Naive thymus-derived CD4-positive, alpha-beta T cell (primary cell): ENCODE measurements at regions not wholly inside any gene's neighbourhood (a gene's known extent, or its start where the extent isn't known, plus 50 kb on each side); places are given as distances from the start of the nearest gene placed in this dataset.

Experiments used
- ATAC-seq: fragments of 150-1000 bp; cut with Tn5 transposase; 2 replicates; pipeline ENCODE4 v1.10.0; 2021; ENCODE audit warnings: mild to moderate bottlenecking, moderate library complexity
- CTCF ChIA-PET: fragments of 350-600 bp; sonication (Branson Sonifier 250); formaldehyde crosslinking; loops from one replicate; lab custom pipeline; 2021; ENCODE audit warnings: antibody characterized with exemption; lab: Charles Lee
- POLR2A ChIA-PET: fragments of 350-600 bp; sonication (Branson Sonifier 250); formaldehyde crosslinking; loops from one replicate; lab custom pipeline; 2021; ENCODE audit warnings: antibody characterized with exemption, inconsistent platforms; lab: Charles Lee
- DNase-seq, 9 donors: peaks; one replicate each; pipeline versions ENCODE4 v3.0.0 to v3.0.0-alpha.2; 2020 to 2022; ENCODE audit warnings: mixed read lengths in 1 of 9
- H3K27ac ChIP-seq: one replicate; pipeline ENCODE4 v1.7.0; 2013; ENCODE audit warnings: mild to moderate bottlenecking, low read depth, low read length, moderate library complexity
- H3K27me3 ChIP-seq, 2 donors: one replicate each; pipeline ENCODE4 v1.7.0; 2013; ENCODE audit warnings: low read length in 2 of 2, mild to moderate bottlenecking in 2 of 2, moderate library complexity in 2 of 2; ENCODE audit not compliant: control insufficient read depth in 2 of 2, insufficient read depth in 2 of 2
- H3K36me3 ChIP-seq, 3 experiments: 1 replicate in 2 of 3; 2 replicates in 1 of 3; pipeline ENCODE4 v1.7.0; 2013; ENCODE audit warnings: low read length in 3 of 3, mild to moderate bottlenecking in 3 of 3, moderate library complexity in 1 of 3; ENCODE audit not compliant: insufficient read depth in 3 of 3, control insufficient read depth in 2 of 3
- H3K4me1 ChIP-seq, 2 donors: one replicate each; pipeline ENCODE4 v1.7.0; 2013; ENCODE audit warnings: low read length in 2 of 2, mild to moderate bottlenecking in 2 of 2, moderate library complexity in 1 of 2; ENCODE audit not compliant: control insufficient read depth in 2 of 2, insufficient read depth in 2 of 2
- H3K4me3 ChIP-seq: 2 replicates; pipeline ENCODE4 v1.7.0; 2013; ENCODE audit warnings: mild to moderate bottlenecking, low read length
- H3K9me3 ChIP-seq, 3 experiments: 1 replicate in 2 of 3; 2 replicates in 1 of 3; pipeline ENCODE4 v1.7.0; 2013; ENCODE audit warnings: low read length in 3 of 3; ENCODE audit not compliant: control insufficient read depth in 2 of 3
- H3K27ac Mint-ChIP-seq, 9 donors: one replicate each; pipeline ENCODE4 v1.8.0; 2020 to 2022; ENCODE audit warnings: mixed read lengths in 9 of 9, mild to moderate bottlenecking in 8 of 9, moderate library complexity in 5 of 9, inconsistent platforms in 2 of 9
- H3K27me3 Mint-ChIP-seq, 5 donors: one replicate each; pipeline ENCODE4 v1.8.0; 2021 to 2022; ENCODE audit warnings: mixed read lengths in 5 of 5, mild to moderate bottlenecking in 1 of 5
- H3K36me3 Mint-ChIP-seq, 5 donors: one replicate each; pipeline ENCODE4 v1.8.0; 2020 to 2022; ENCODE audit warnings: mixed read lengths in 5 of 5, mild to moderate bottlenecking in 3 of 5, inconsistent platforms in 1 of 5
- H3K4me1 Mint-ChIP-seq, 7 donors: one replicate each; pipeline ENCODE4 v1.8.0; 2020 to 2022; ENCODE audit warnings: mixed read lengths in 7 of 7, mild to moderate bottlenecking in 3 of 7, inconsistent platforms in 1 of 7
- H3K4me3 Mint-ChIP-seq, 10 donors: one replicate each; pipeline ENCODE4 v1.8.0; 2020 to 2022; ENCODE audit warnings: mild to moderate bottlenecking in 10 of 10, mixed read lengths in 10 of 10, moderate library complexity in 6 of 10, inconsistent platforms in 2 of 10
- H3K9me3 Mint-ChIP-seq, 11 donors: one replicate each; pipeline ENCODE4 v1.8.0; 2020 to 2022; ENCODE audit warnings: mixed read lengths in 11 of 11, mild to moderate bottlenecking in 4 of 11, inconsistent platforms in 1 of 11, moderate library complexity in 1 of 11
- intact Hi-C, 2 donors: fragments of 100-400 bp; cut with micrococcal nuclease; formaldehyde crosslinking; loops; one replicate each; pipeline ENCODE4 v1.15.1; 2023

- H3K9me3 Mint-ChIP-seq = peaks cover 0 to 4% (median 0%) of the 10 kb centered on the region in 11 donors
- Histone ChIP-seq H3K4me3 (no peak overlapping the region), H3K4me1 (no peaks in the 10 kb centered on the region), H3K27ac (no peak overlapping the region), H3K36me3 (no peaks in the 10 kb centered on the region), H3K9me3 (no peaks in the 10 kb centered on the region), H3K27me3 (no peaks in the 10 kb centered on the region)
- ChIA-PET POLR2A (interaction anchor here (0.7 kb wide), 1 partner anchor 14 kb away, joined by 4 read pairs; no protein-coding TSS in a partner anchor), CTCF (no interaction called here)
- ATAC-seq (no peak), DNase-seq (no peak)
- peaks cover 0 to 2% (median 0%) of the 10 kb centered on the region in 7 donors for H3K4me1 Mint-ChIP-seq
- intact Hi-C loops = no loop called here
- no peak overlapping the region for H3K27ac Mint-ChIP-seq
- no peak overlapping the region for H3K4me3 Mint-ChIP-seq
- no peaks in the 10 kb centered on the region for H3K36me3 Mint-ChIP-seq
- peaks cover 0 to 23% (median 10%) of the 10 kb centered on the region in 5 donors for H3K27me3 Mint-ChIP-seq
These were observed 213.4 kb upstream of the PTBP2 start for GRCh38 chr1:96508233-96508632.

- Histone ChIP-seq H3K4me1 (no peaks in the 10 kb centered on the region), H3K27ac (no peak overlapping the region), H3K4me3 (no peak overlapping the region), H3K9me3 (no peaks in the 10 kb centered on the region), H3K36me3 (no peaks in the 10 kb centered on the region), H3K27me3 (no peaks in the 10 kb centered on the region)
- DNase-seq (no peak), ATAC-seq (no peak)
- no peak overlapping the region for H3K27ac Mint-ChIP-seq
- H3K4me1 Mint-ChIP-seq = peaks cover 0 to 2% (median 0%) of the 10 kb centered on the region in 7 donors
- POLR2A ChIA-PET = no interaction called here
- H3K9me3 Mint-ChIP-seq = peaks cover 0 to 4% (median 0%) of the 10 kb centered on the region in 11 donors
- CTCF ChIA-PET = no interaction called here
- intact Hi-C loops = no loop called here
- no peaks in the 10 kb centered on the region for H3K36me3 Mint-ChIP-seq
- peaks cover 0 to 22% (median 6%) of the 10 kb centered on the region in 5 donors for H3K27me3 Mint-ChIP-seq
- H3K4me3 Mint-ChIP-seq = no peak overlapping the region
These were observed 212.2 kb upstream of the PTBP2 start for GRCh38 chr1:96509339-96509738.

- Mint-ChIP-seq H3K27ac (no peak overlapping the region), H3K36me3 (no peaks in the 10 kb centered on the region), H3K4me3 (no peak overlapping the region), H3K9me3 (peaks cover 0 to 4% (median 0%) of the 10 kb centered on the region in 11 donors), H3K4me1 (peaks cover 0 to 2% (median 0%) of the 10 kb centered on the region in 7 donors), H3K27me3 (peaks cover 0 to 22% (median 6%) of the 10 kb centered on the region in 5 donors)
- ATAC-seq (no peak), DNase-seq (no peak)
- ChIA-PET CTCF (no interaction called here), POLR2A (no interaction called here)
- Histone ChIP-seq H3K27ac (no peak overlapping the region), H3K36me3 (no peaks in the 10 kb centered on the region), H3K4me1 (no peaks in the 10 kb centered on the region), H3K27me3 (no peaks in the 10 kb centered on the region), H3K4me3 (no peak overlapping the region), H3K9me3 (no peaks in the 10 kb centered on the region)
- intact Hi-C loops = no loop called here
These were observed 211.6 kb upstream of the PTBP2 start for GRCh38 chr1:96509951-96510350.

- ChIA-PET POLR2A (no interaction called here), CTCF (no interaction called here)
- no peaks in the 10 kb centered on the region for H3K4me1 ChIP-seq
- intact Hi-C loops = no loop called here
- DNase-seq (no peak), ATAC-seq (no peak)
- no peak overlapping the region for H3K4me3 ChIP-seq
- Mint-ChIP-seq H3K27me3 (peaks cover 0 to 23% (median 6%) of the 10 kb centered on the region in 5 donors), H3K36me3 (no peaks in the 10 kb centered on the region), H3K4me1 (peaks cover 0 to 2% (median 0%) of the 10 kb centered on the region in 7 donors), H3K27ac (no peak overlapping the region), H3K4me3 (no peak overlapping the region), H3K9me3 (peaks cover 0 to 4% (median 0%) of the 10 kb centered on the region in 11 donors)
- H3K27me3 ChIP-seq = no peaks in the 10 kb centered on the region
- no peak overlapping the region for H3K27ac ChIP-seq
- H3K36me3 ChIP-seq = no peaks in the 10 kb centered on the region
- H3K9me3 ChIP-seq = no peaks in the 10 kb centered on the region
These were observed 211.2 kb upstream of the PTBP2 start for GRCh38 chr1:96510391-96510790.

GRCh38 chr1:96510911-96511310 is 210.7 kb upstream of the PTBP2 start:
- H3K4me3 Mint-ChIP-seq = no peak overlapping the region
- CTCF ChIA-PET = no interaction called here

GRCh38 chr1:96513136-96513535 is 208.4 kb upstream of the PTBP2 start:
- ATAC-seq = no peak
- Histone ChIP-seq H3K27ac (no peak overlapping the region), H3K36me3 (no peaks in the 10 kb centered on the region), H3K27me3 (no peaks in the 10 kb centered on the region), H3K4me1 (no peaks in the 10 kb centered on the region), H3K4me3 (no peak overlapping the region), H3K9me3 (no peaks in the 10 kb centered on the region)
- intact Hi-C loops = no loop called here
- Mint-ChIP-seq H3K4me3 (no peak overlapping the region), H3K4me1 (peaks cover 0 to 2% (median 0%) of the 10 kb centered on the region in 7 donors), H3K36me3 (no peaks in the 10 kb centered on the region), H3K27ac (no peak overlapping the region), H3K27me3 (peaks cover 0 to 17% (median 4%) of the 10 kb centered on the region in 5 donors), H3K9me3 (peaks cover 0 to 4% (median 0%) of the 10 kb centered on the region in 11 donors)
- ChIA-PET CTCF (no interaction called here), POLR2A (interaction anchor here (0.6 kb wide), 1 partner anchor 214 kb away, joined by 5 read pairs; no protein-coding TSS in a partner anchor)
- no peak for DNase-seq

More at GRCh38 chr1:96510911-96511310, 210.7 kb upstream of the PTBP2 start:
- H3K9me3 Mint-ChIP-seq = peaks cover 0 to 4% (median 0%) of the 10 kb centered on the region in 11 donors
- ATAC-seq = no peak
- Histone ChIP-seq H3K27ac (no peak overlapping the region), H3K4me1 (no peaks in the 10 kb centered on the region), H3K9me3 (no peaks in the 10 kb centered on the region), H3K4me3 (no peak overlapping the region), H3K36me3 (no peaks in the 10 kb centered on the region), H3K27me3 (no peaks in the 10 kb centered on the region)
- no peak for DNase-seq
- POLR2A ChIA-PET = no interaction called here
- no peaks in the 10 kb centered on the region for H3K36me3 Mint-ChIP-seq
- H3K27me3 Mint-ChIP-seq = peaks cover 0 to 23% (median 6%) of the 10 kb centered on the region in 5 donors
- no peak overlapping the region for H3K27ac Mint-ChIP-seq
- peaks cover 0 to 2% (median 0%) of the 10 kb centered on the region in 7 donors for H3K4me1 Mint-ChIP-seq
- intact Hi-C loops = no loop called here

GRCh38 chr1:96515430-96515829 is 206.2 kb upstream of the PTBP2 start:
- Mint-ChIP-seq H3K27ac (no peak overlapping the region), H3K27me3 (peaks cover 0 to 17% (median 0%) of the 10 kb centered on the region in 5 donors), H3K9me3 (peaks cover 0 to 4% (median 0%) of the 10 kb centered on the region in 11 donors), H3K4me3 (no peak overlapping the region), H3K36me3 (no peaks in the 10 kb centered on the region), H3K4me1 (peaks cover 0 to under 1% (median 0%) of the 10 kb centered on the region in 7 donors)
- H3K9me3 ChIP-seq = no peaks in the 10 kb centered on the region
- H3K27ac ChIP-seq = no peak overlapping the region
- no peak for ATAC-seq
- no peak overlapping the region for H3K4me3 ChIP-seq
- no peak for DNase-seq
- no peaks in the 10 kb centered on the region for H3K36me3 ChIP-seq
- no peaks in the 10 kb centered on the region for H3K4me1 ChIP-seq
- H3K27me3 ChIP-seq = no peaks in the 10 kb centered on the region
- ChIA-PET CTCF (no interaction called here), POLR2A (no interaction called here)
- intact Hi-C loops = no loop called here
